H9 (cell line): ENCODE measurements at regions not wholly inside any gene's neighbourhood (a gene's known extent, or its start where the extent isn't known, plus 50 kb on each side); places are given as distances from the start of the nearest gene placed in this dataset.

Experiments used
- DNase-seq: peaks from one replicate; pipeline ENCODE4 v3.0.0-alpha.2; 2017
- H2AFZ ChIP-seq: one replicate; pipeline ENCODE4 v1.6.1; 2013; ENCODE audit warnings: mild to moderate bottlenecking, low read length, control low read depth, moderate library complexity
- H2AK5ac ChIP-seq: 2 replicates; pipeline ENCODE4 v1.6.1; 2013; ENCODE audit warnings: low read length, control low read depth, mixed read lengths; ENCODE audit not compliant: insufficient read length
- H2BK120ac ChIP-seq: one replicate; pipeline ENCODE4 v1.6.1; 2013; ENCODE audit warnings: low read depth, mild to moderate bottlenecking, low read length, control low read depth, inconsistent platforms; ENCODE audit not compliant: poor library complexity, severe bottlenecking
- H2BK12ac ChIP-seq: 2 replicates; pipeline ENCODE4 v1.6.1; 2013; ENCODE audit warnings: low read length, control low read depth, mixed read lengths, low read depth; ENCODE audit not compliant: insufficient read length
- H2BK15ac ChIP-seq: 2 replicates; pipeline ENCODE4 v1.6.1; 2013; ENCODE audit warnings: low read depth, low read length, control low read depth
- H2BK20ac ChIP-seq: one replicate; pipeline ENCODE4 v1.6.1; 2013; ENCODE audit warnings: low read depth, mild to moderate bottlenecking, low read length, control low read depth, inconsistent platforms; ENCODE audit not compliant: poor library complexity, severe bottlenecking
- H2BK5ac ChIP-seq: 2 replicates; pipeline ENCODE4 v1.6.1; 2013; ENCODE audit warnings: low read length, control low read depth, mixed read lengths; ENCODE audit not compliant: insufficient read length
- H3K14ac ChIP-seq: 2 replicates; pipeline ENCODE4 v1.6.1; 2013; ENCODE audit warnings: low read length, control low read depth; ENCODE audit not compliant: insufficient read depth
- H3K18ac ChIP-seq: 2 replicates; pipeline ENCODE4 v1.6.1; 2013; ENCODE audit warnings: low read depth, mild to moderate bottlenecking, mixed read lengths, low read length, control low read depth; ENCODE audit not compliant: insufficient read length
- H3K23ac ChIP-seq: 2 replicates; pipeline ENCODE4 v1.6.1; 2013; ENCODE audit warnings: low read length, control low read depth, mixed read lengths, low read depth; ENCODE audit not compliant: insufficient read length
- H3K23me2 ChIP-seq: 2 replicates; pipeline ENCODE4 v1.6.1; 2013; ENCODE audit warnings: low read depth, mild to moderate bottlenecking, mixed read lengths, low read length, control low read depth; ENCODE audit not compliant: insufficient read length, poor library complexity, severe bottlenecking
- H3K27ac ChIP-seq: 2 replicates; pipeline ENCODE4 v1.5.1; 2013; ENCODE audit warnings: low read length, control low read depth, mixed read lengths, low read depth; ENCODE audit not compliant: insufficient read length
- H3K27me3 ChIP-seq: 2 replicates; pipeline ENCODE4 v1.6.1; 2013; ENCODE audit warnings: low read length, control low read depth, inconsistent platforms; ENCODE audit not compliant: insufficient read depth
- H3K4ac ChIP-seq: 2 replicates; pipeline ENCODE4 v1.6.1; 2013; ENCODE audit warnings: low read depth, mild to moderate bottlenecking, control low read depth, inconsistent platforms, low read length, moderate library complexity
- H3K4me1 ChIP-seq: 2 replicates; pipeline ENCODE4 v1.6.1; 2013; ENCODE audit warnings: low read length, control low read depth, inconsistent platforms; ENCODE audit not compliant: insufficient read depth
- H3K4me2 ChIP-seq: 2 replicates; pipeline ENCODE4 v1.6.1; 2013; ENCODE audit warnings: low read length, control low read depth, mixed read lengths; ENCODE audit not compliant: insufficient read length, insufficient read depth
- H3K56ac ChIP-seq: 2 replicates; pipeline ENCODE4 v1.6.1; 2013; ENCODE audit warnings: low read depth, mild to moderate bottlenecking, mixed read lengths, low read length, control low read depth; ENCODE audit not compliant: insufficient read length
- H3K79me1 ChIP-seq: 2 replicates; pipeline ENCODE4 v1.6.1; 2013; ENCODE audit warnings: low read depth, mild to moderate bottlenecking, moderate library complexity, low read length, control low read depth, inconsistent platforms; ENCODE audit not compliant: insufficient read depth, poor library complexity, severe bottlenecking
- H3K79me2 ChIP-seq: 2 replicates; pipeline ENCODE4 v1.6.1; 2013; ENCODE audit warnings: low read length, control low read depth, inconsistent platforms; ENCODE audit not compliant: insufficient read depth
- H3K9ac ChIP-seq: 2 replicates; pipeline ENCODE4 v1.6.1; 2013; ENCODE audit warnings: low read length, control low read depth, mixed read lengths; ENCODE audit not compliant: insufficient read length; ENCODE audit errors: extremely low read depth
- H3K9me3 ChIP-seq: one replicate; pipeline ENCODE4 v1.6.1; 2013; ENCODE audit warnings: low read depth, low read length, inconsistent platforms; ENCODE audit not compliant: control insufficient read depth
- H3T11ph ChIP-seq: one replicate; pipeline ENCODE4 v1.6.1; 2013; ENCODE audit warnings: mild to moderate bottlenecking, low read length, control low read depth, inconsistent platforms
- H4K20me1 ChIP-seq: one replicate; pipeline ENCODE4 v1.6.1; 2013; ENCODE audit not compliant: control insufficient read depth, insufficient read length, insufficient read depth
- H4K5ac ChIP-seq: 2 replicates; pipeline ENCODE4 v1.6.1; 2013; ENCODE audit warnings: low read depth, mild to moderate bottlenecking, mixed read lengths, low read length, control low read depth; ENCODE audit not compliant: insufficient read length
- H4K8ac ChIP-seq: replicated peaks from 2 replicates; pipeline ENCODE4 v1.6.1; 2013; ENCODE audit warnings: low read length, control low read depth, mixed read lengths, low read depth; ENCODE audit not compliant: insufficient read length
- H4K91ac ChIP-seq: 2 replicates; pipeline ENCODE4 v1.6.1; 2013; ENCODE audit warnings: low read depth, mild to moderate bottlenecking, moderate library complexity, mixed read lengths, low read length, control low read depth; ENCODE audit not compliant: insufficient read length
- H3K27ac Mint-ChIP-seq, 3 experiments: 2 replicates in 2 of 3; 3 replicates in 1 of 3; pipeline ENCODE4 v1.8.0; 2020 to 2021; ENCODE audit warnings: mixed read lengths in 3 of 3, mild to moderate bottlenecking in 1 of 3, moderate library complexity in 1 of 3
- H3K27me3 Mint-ChIP-seq: 2 replicates; pipeline ENCODE4 v1.8.0; 2021; ENCODE audit warnings: low read depth, mild to moderate bottlenecking, moderate library complexity, mixed read lengths
- H3K36me3 Mint-ChIP-seq, 3 experiments: 2 replicates in 2 of 3; 3 replicates in 1 of 3; pipeline ENCODE4 v1.8.0; 2020 to 2021; ENCODE audit warnings: low read depth in 3 of 3, mixed read lengths in 3 of 3; ENCODE audit not compliant: insufficient read depth in 1 of 3
- H3K4me1 Mint-ChIP-seq, 2 experiments: 2 replicates each; pipeline ENCODE4 v1.8.0; 2020; ENCODE audit warnings: mixed read lengths in 2 of 2
- H3K4me3 Mint-ChIP-seq, 2 experiments: 2 replicates in 1 of 2; 3 replicates in 1 of 2; pipeline ENCODE4 v1.8.0; 2020 to 2021; ENCODE audit warnings: mild to moderate bottlenecking in 2 of 2, mixed read lengths in 2 of 2, moderate library complexity in 1 of 2
- H3K9me3 Mint-ChIP-seq, 2 experiments: 2 replicates in 1 of 2; 3 replicates in 1 of 2; pipeline ENCODE4 v1.8.0; 2020; ENCODE audit warnings: mild to moderate bottlenecking in 2 of 2, mixed read lengths in 2 of 2, moderate library complexity in 1 of 2
- CTCF ChIP-seq: fragments of 200-600 bp; sonication (generic); conservative IDR thresholded peaks from 3 replicates; pipeline ENCODE4 v1.8.0; 2021; ENCODE audit warnings: antibody characterized with exemption, mild to moderate bottlenecking

- Histone ChIP-seq H3K56ac (no peak overlapping the region), H3K9me3 (no peaks in the 10 kb centered on the region), H4K8ac (no peak overlapping the region), H3K23ac (no peak overlapping the region), H3K18ac (no peak overlapping the region), H3K27ac (no peak overlapping the region), H2BK15ac (no peak overlapping the region), H3K14ac (no peak overlapping the region), H2BK20ac (no peak overlapping the region), H3K23me2 (no peaks in the 10 kb centered on the region), H2BK12ac (no peak overlapping the region), H3K4me2 (no peak overlapping the region), H2BK120ac (no peak overlapping the region), H3K9ac (no peak overlapping the region), H3K4ac (no peak overlapping the region), H4K91ac (no peak overlapping the region), H2BK5ac (no peak overlapping the region), H2AK5ac (no peak overlapping the region), H3K4me1 (no peaks in the 10 kb centered on the region), H3T11ph (no peak overlapping the region), H3K27me3 (no peaks in the 10 kb centered on the region), H4K20me1 (no peaks in the 10 kb centered on the region), H2AFZ (no peak overlapping the region), H3K79me1 (no peaks in the 10 kb centered on the region), H4K5ac (no peak overlapping the region), H3K79me2 (no peaks in the 10 kb centered on the region)
- DNase-seq, result no peak
- Mint-ChIP-seq H3K4me3 (no peak overlapping the region), H3K27ac (no peak overlapping the region), H3K9me3 (no peaks in the 10 kb centered on the region), H3K27me3 (no peaks in the 10 kb centered on the region), H3K36me3 (no peaks in the 10 kb centered on the region), H3K4me1 (no peaks in the 10 kb centered on the region)
- no peak for TF ChIP-seq CTCF
Measured at GRCh38 chr13:82364525-82364924, 1517.7 kb downstream of the SLITRK1 start.
